Endothelial cell of umbilical vein (primary cell): ENCODE measurements at regions not wholly inside any gene's neighbourhood (a gene's known extent, or its start where the extent isn't known, plus 50 kb on each side); places are given as distances from the start of the nearest gene placed in this dataset.

ENCODE experiments used
- BruUV-seq: library from RNA; stranded (reverse); fragments of 400-500 nt; replicated peaks from 2 replicates; lab custom pipeline; 2021; lab: Mats Ljungman, UMichigan
- CTCF ChIA-PET: fragments of 300-600, 350-600 bp; sonication (Branson Sonifier 250); formaldehyde crosslinking; loops from one replicate; lab custom pipeline; 2021; ENCODE audit warnings: antibody characterized with exemption, inconsistent platforms; lab: Charles Lee
- POLR2A ChIA-PET: fragments of 300-600, 350-600 bp; sonication (Branson Sonifier 250); formaldehyde crosslinking; loops from one replicate; lab custom pipeline; 2021; ENCODE audit warnings: antibody characterized with exemption, inconsistent platforms; lab: Charles Lee
- DNase-seq: peaks from one replicate; pipeline ENCODE4 v3.0.0-alpha.2; 2011; ENCODE audit warnings: low read depth, low spot score
- FAIRE-seq: peaks from 2 replicates; lab custom pipeline; 2011; peaks lifted over from hg19 to GRCh38; lab: Jason Lieb, UNC
- H2AFZ ChIP-seq: 2 replicates; pipeline ENCODE4 v1.6.0; 2012; ENCODE audit warnings: low read depth, low read length, control low read depth, inconsistent platforms
- H3K27ac ChIP-seq: 2 replicates; pipeline ENCODE4 v1.5.1; 2011; ENCODE audit warnings: low read depth, mild to moderate bottlenecking, control low read depth, low read length, moderate library complexity; ENCODE audit not compliant: insufficient read depth
- H3K27me3 ChIP-seq, 2 experiments: 2 replicates each; pipeline versions ENCODE4 v1.6.0 to v1.6.1; 2011; ENCODE audit warnings: low read length in 2 of 2, mixed read lengths in 1 of 2; ENCODE audit not compliant: control insufficient read depth in 2 of 2, insufficient read depth in 2 of 2
- H3K36me3 ChIP-seq, 2 experiments: 2 replicates in 1 of 2; 3 replicates in 1 of 2; pipeline ENCODE4 v1.5.1; 2011; ENCODE audit warnings: low read length in 2 of 2, mild to moderate bottlenecking in 1 of 2, moderate library complexity in 1 of 2; ENCODE audit not compliant: control insufficient read depth in 2 of 2, insufficient read depth in 2 of 2; ENCODE audit errors: extremely low read depth in 1 of 2
- H3K4me1 ChIP-seq: 3 replicates; pipeline ENCODE4 v1.5.1; 2011; ENCODE audit warnings: mild to moderate bottlenecking, low read length; ENCODE audit not compliant: control insufficient read depth, insufficient read depth; ENCODE audit errors: extremely low read depth
- H3K4me2 ChIP-seq: 2 replicates; pipeline ENCODE4 v1.6.1; 2011; ENCODE audit warnings: low read length, control low read depth, mixed read lengths; ENCODE audit not compliant: insufficient read depth
- H3K4me3 ChIP-seq, 3 experiments: fragments of 200-600 bp in 1 of 3; sonication (generic), shearing (Covaris generic) in 1 of 3; replicated peaks in 1 of 3; 2 replicates each; pipeline ENCODE4 v1.5.1; 2011 to 2016; ENCODE audit warnings: control low read depth in 3 of 3, low read length in 3 of 3, mild to moderate bottlenecking in 2 of 3, inconsistent platforms in 1 of 3, low read depth in 1 of 3, moderate library complexity in 1 of 3; ENCODE audit not compliant: insufficient read depth in 1 of 3
- H3K79me2 ChIP-seq: 2 replicates; pipeline ENCODE4 v1.6.0; 2012; ENCODE audit warnings: low read length, inconsistent platforms; ENCODE audit not compliant: control insufficient read depth, insufficient read depth
- H3K9ac ChIP-seq: replicated peaks from 2 replicates; pipeline ENCODE3; 2011; ENCODE audit warnings: low read length, control low read depth; ENCODE audit not compliant: insufficient read depth; ENCODE audit errors: extremely low read depth
- H3K9me1 ChIP-seq: replicated peaks from 3 replicates; pipeline ENCODE4 v1.6.0; 2011; ENCODE audit warnings: mild to moderate bottlenecking, low read length; ENCODE audit not compliant: control insufficient read depth, insufficient read depth; ENCODE audit errors: extremely low read depth
- H3K9me3 ChIP-seq: replicated peaks from 2 replicates; pipeline ENCODE4 v1.5.1; 2012; ENCODE audit warnings: low read length, inconsistent platforms; ENCODE audit not compliant: control insufficient read depth, insufficient read depth
- H4K20me1 ChIP-seq: replicated peaks from 2 replicates; pipeline ENCODE3; 2011; ENCODE audit warnings: mild to moderate bottlenecking, low read length; ENCODE audit not compliant: control insufficient read depth, insufficient read depth; ENCODE audit errors: extremely low read depth
- EZH2 ChIP-seq: IDR thresholded peaks from 2 replicates; pipeline ENCODE4 v1.6.1; 2012; ENCODE audit warnings: borderline replicate concordance, low read depth, mild to moderate bottlenecking, moderate library complexity, low read length, inconsistent platforms; ENCODE audit not compliant: severe bottlenecking
- FOS ChIP-seq: IDR thresholded peaks from 2 replicates; pipeline ENCODE4 v1.6.1; 2011; ENCODE audit warnings: mild to moderate bottlenecking, low read length, moderate library complexity, borderline replicate concordance; ENCODE audit not compliant: insufficient read depth
- GATA2 ChIP-seq: IDR thresholded peaks from 2 replicates; pipeline ENCODE4 v1.7.0; 2011; ENCODE audit warnings: low read depth, mild to moderate bottlenecking, moderate library complexity, mixed read lengths, low read length; ENCODE audit not compliant: insufficient read length, insufficient read depth
- JUN ChIP-seq: IDR thresholded peaks from 2 replicates; pipeline ENCODE4 v1.6.1; 2011; ENCODE audit warnings: borderline replicate concordance, low read depth; ENCODE audit not compliant: insufficient read length, insufficient read depth
- MYC ChIP-seq: IDR thresholded peaks from one replicate; pipeline ENCODE4 v1.6.1; 2011; ENCODE audit warnings: mild to moderate bottlenecking, low read depth, low read length
- POLR2A ChIP-seq: IDR thresholded peaks from 2 replicates; pipeline ENCODE4 v1.6.1; 2012; ENCODE audit warnings: low read depth, mild to moderate bottlenecking, control low read depth, low read length
- POLR2AphosphoS5 ChIP-seq: IDR thresholded peaks from 2 replicates; pipeline ENCODE4 v1.6.1; 2012; ENCODE audit warnings: low read depth, mild to moderate bottlenecking, control low read depth, low read length, moderate library complexity; ENCODE audit not compliant: insufficient read depth
- dilution Hi-C: fragments of 300-500 bp; cut with MboI; formaldehyde crosslinking; loops from one replicate; pipeline ENCODE4 v1.15.0; 2019; ENCODE audit warnings: low sequenced_read_pairs; ENCODE audit not compliant: extremely low pct_ligation_motif_present
- intact Hi-C: fragments of 100-400 bp; cut with micrococcal nuclease; formaldehyde crosslinking; loops from one replicate; pipeline ENCODE4 v1.10.0; 2022
- TF ChIP-seq, protein P1 (sequence below), 2 donors: IDR thresholded peaks; 1 replicate in 1 of 2; 2 replicates in 1 of 2; pipeline ENCODE4 v1.5.1; 2011; ENCODE audit warnings: low read length in 2 of 2, mild to moderate bottlenecking in 2 of 2, moderate library complexity in 2 of 2, control low read depth in 1 of 2, inconsistent platforms in 1 of 2, low read depth in 1 of 2; ENCODE audit not compliant: insufficient read depth in 1 of 2; ENCODE audit errors: extremely low read depth in 1 of 2
- TF ChIP-seq, protein P2 (sequence below): IDR thresholded peaks from 2 replicates; pipeline ENCODE4 v1.6.1; 2011; ENCODE audit not compliant: insufficient read depth, insufficient read length

DNA sequence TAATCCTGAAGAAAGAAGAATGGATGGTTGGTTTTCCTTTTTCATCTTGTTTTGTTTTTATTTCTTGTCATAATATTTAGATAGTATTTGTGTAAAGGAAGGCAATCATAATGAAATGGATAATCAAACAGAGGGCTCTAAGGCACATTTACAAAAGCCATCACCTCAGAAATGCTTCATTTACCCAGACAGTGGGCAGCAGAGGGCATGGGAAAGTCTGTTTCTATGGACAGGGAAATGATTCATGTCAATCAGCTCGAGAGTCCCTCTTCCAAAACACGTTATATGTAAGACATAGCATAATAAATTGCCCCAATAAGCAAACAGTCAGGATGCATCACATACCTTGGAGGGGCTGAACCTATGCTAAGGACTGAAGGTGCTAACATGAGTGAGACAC lies 426.1 kb downstream of the PLPP3 start:
- POLR2A ChIA-PET, result no interaction called here
- no peak overlapping the region for H3K9ac ChIP-seq

More for the DNA sequence above, 426.1 kb downstream of the PLPP3 start:
- Histone ChIP-seq H3K79me2 (no peaks in the 10 kb centered on the region), H3K9me3 (no peaks in the 10 kb centered on the region), H2AFZ (peak overlapping the region; percentile 52), H3K9me1 (no peaks in the 10 kb centered on the region), H3K4me1 (peaks cover 15% of the 10 kb centered on the region), H3K36me3 (no peaks in the 10 kb centered on the region), H3K27me3 (no peaks in the 10 kb centered on the region), H3K4me3 (no peak overlapping the region), H4K20me1 (no peaks in the 10 kb centered on the region), H3K4me2 (no peak overlapping the region), H3K27ac (no peak overlapping the region)
- DNase-seq (peak; percentile 88), FAIRE-seq (peak; percentile 4)
- BruUV-seq, result no TSS peak
- no peak for TF ChIP-seq FOS
- TF ChIP-seq GATA2, result no peak
- no peak for TF ChIP-seq EZH2
- no peak for TF ChIP-seq POLR2A
- no peak for TF ChIP-seq JUN
- TF ChIP-seq, protein P1, sequence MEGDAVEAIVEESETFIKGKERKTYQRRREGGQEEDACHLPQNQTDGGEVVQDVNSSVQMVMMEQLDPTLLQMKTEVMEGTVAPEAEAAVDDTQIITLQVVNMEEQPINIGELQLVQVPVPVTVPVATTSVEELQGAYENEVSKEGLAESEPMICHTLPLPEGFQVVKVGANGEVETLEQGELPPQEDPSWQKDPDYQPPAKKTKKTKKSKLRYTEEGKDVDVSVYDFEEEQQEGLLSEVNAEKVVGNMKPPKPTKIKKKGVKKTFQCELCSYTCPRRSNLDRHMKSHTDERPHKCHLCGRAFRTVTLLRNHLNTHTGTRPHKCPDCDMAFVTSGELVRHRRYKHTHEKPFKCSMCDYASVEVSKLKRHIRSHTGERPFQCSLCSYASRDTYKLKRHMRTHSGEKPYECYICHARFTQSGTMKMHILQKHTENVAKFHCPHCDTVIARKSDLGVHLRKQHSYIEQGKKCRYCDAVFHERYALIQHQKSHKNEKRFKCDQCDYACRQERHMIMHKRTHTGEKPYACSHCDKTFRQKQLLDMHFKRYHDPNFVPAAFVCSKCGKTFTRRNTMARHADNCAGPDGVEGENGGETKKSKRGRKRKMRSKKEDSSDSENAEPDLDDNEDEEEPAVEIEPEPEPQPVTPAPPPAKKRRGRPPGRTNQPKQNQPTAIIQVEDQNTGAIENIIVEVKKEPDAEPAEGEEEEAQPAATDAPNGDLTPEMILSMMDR (IDR thresholded peaks at IDR 0.05; ENCODE audit: extremely low read depth in 1 of 2, insufficient read depth in 1 of 2, low read depth in 1 of 2, low read length in 2 of 2), result no peak
- no peak for TF ChIP-seq MYC
- TF ChIP-seq POLR2AphosphoS5, result no peak
- TF ChIP-seq, protein P2, sequence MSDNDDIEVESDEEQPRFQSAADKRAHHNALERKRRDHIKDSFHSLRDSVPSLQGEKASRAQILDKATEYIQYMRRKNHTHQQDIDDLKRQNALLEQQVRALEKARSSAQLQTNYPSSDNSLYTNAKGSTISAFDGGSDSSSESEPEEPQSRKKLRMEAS, result no peak
- CTCF ChIA-PET, result interaction anchor here (0.9 to 1.5 kb wide), 2 partner anchors 9 to 10 kb away, joined by 3 read pairs; no protein-coding TSS in a partner anchor
- intact Hi-C loops (no loop called here), dilution Hi-C loops (no loop called here)
